ENCODE measurements at regions not wholly inside any gene's neighbourhood (a gene's known extent, or its start where the extent isn't known, plus 50 kb on each side); places are given as distances from the start of the nearest gene placed in this dataset.

- DNase-seq, result no peak
Observed at GRCh38 chr11:134582770-134583095, 170.7 kb upstream of the B3GAT1 start.

- DNase-seq, result no peak
Observed at GRCh38 chr11:134581966-134582769, 170.1 kb upstream of the B3GAT1 start.

DNA sequence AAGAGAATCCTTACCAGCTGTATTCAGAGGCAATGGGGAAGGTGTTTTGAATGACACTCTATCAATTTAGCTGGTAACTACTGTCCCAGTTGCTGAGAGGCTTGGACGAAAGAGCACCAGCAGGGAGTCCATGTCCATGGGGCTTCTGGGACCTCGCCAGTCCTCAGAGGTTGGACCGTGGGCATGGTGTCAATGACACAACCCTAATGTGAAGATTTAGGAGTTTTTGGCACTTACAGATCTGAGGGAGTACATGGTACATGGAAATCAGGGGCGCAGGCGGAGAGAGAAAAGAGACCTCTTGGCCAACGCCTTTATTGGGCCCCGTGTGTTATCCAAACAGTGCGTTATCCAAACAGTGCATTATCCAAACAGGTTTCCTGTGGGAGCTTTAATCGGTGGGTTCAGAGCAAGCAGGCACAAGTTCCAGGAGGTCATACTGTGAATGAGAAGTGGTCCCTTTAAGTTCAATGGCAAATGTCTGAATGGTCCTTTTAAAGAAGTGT, 169.1 kb upstream of the B3GAT1 start:
- DNase-seq, result no peak

- no peak for DNase-seq
Observed at GRCh38 chr11:134580610-134580975, 168.6 kb upstream of the B3GAT1 start.

DNA sequence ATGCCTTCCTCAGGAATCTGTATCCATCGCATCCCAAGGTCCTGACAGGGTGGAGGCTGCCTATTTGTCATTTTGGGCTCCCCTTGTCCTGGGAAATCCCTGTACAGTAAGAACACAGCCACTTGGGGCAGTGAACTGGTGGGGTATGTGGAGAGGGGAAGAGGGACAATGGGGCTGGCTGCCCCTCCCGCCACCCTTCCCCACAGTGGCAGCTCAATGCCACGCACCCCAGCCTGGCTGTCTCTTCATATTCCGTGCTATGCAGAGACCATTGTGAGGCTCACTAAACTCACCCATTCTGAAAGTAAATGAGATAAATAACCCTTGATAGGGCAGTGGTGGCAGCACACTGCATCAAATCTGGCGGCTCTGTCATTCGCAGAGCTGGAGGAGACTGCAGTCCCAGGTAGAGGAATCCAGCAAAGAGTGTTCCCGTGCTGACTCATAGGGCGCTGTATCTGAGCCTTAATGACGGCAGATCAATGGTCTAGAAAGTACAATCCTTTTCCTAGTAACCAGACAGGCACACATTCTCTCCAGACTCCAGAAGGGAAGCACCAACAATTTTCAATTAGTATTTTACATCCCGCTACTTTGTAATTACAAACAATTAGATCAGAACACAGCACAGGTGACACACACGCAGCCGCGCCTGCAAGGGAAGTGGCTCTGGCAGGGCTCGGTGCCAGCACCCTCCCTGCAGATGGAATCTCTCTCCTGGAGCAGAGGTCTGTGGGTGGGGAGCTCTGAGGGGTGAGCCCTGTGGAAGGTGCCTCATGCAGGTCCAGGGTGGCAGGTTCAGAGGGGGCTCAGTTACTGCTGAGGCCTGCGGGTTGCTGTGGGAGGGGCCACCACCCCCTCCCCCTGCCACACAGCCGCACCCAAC, 167.9 kb upstream of the B3GAT1 start:
- DNase-seq, result peak; percentile 3

DNA sequence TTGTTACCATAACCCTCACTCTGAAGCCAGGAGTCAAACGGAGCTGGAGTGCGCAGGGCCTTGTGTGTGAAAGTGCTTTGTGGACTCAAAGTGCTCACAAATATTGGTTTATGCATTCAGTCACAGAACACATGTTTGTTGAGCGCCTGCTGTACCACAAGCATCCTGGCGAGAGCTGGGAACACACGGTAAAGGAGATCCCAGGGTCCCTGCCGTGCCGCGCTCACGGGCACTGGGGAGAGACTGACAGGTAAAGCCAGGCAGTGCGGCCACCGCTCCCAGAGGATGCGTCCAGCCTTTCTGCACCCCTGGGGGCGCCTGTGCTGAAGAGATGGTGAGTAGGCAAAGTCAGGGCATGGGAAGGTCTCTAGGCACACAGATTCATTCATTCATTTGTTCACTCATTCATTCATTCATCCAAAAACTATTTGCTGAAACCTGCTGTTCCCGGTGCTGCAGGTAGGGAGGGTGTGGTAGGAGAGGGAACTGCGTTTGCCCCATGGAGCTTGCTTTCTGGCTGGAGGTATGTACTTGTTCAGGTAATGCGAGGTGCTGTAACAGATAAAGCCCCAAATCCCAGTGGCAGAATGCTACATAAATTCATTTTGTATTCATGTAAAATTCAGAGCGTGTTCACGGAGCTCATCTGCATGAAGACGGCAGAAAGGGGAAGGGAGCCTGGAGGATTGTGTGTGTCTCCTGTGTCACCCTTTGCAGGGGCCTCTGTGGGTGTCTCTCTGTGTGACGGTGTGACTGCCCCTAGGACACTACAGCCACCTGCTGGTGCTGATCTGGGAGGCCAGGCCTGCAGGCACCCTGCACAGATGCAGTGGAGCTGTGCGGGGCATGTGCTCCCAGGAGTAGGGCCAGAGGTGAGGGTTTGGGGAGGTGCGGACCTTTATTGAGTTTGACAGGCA, 167.0 kb upstream of the B3GAT1 start:
- DNase-seq, result peak; percentile 1

DNA sequence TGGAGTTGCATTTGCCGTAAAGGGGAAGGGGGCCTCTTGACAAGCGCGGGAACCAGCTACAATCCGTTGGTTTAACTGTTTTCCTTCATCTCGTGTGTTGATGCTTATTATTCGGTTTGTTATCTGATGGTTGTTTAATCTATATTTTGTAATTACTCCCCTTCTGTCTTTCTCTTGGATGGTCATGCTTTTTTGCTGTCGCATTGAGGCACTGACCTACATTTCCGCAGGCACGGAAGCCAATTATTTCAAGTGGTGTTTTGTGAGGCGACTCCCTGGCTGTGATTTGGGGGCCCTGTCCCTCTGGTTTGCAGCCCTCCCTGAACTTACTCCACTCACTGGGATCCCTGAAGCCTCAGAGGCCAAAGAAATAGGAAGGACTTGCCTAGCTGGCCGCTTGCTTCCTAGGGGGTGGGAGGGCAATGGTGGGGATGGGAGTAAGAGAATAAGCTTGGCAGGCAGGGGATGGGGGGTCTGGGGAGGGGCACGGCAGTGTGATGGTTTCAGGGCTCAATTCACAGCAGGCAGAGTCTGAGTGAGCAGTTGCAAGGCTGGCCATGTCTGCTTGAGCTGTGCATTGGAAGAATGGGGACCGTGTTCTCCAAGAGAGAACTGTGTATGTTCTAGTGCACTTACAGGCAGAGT, 165.8 kb upstream of the B3GAT1 start:
- DNase-seq, result no peak

GRCh38 chr11:134576721-134577171, 164.7 kb upstream of the B3GAT1 start:
- DNase-seq, result no peak

DNA sequence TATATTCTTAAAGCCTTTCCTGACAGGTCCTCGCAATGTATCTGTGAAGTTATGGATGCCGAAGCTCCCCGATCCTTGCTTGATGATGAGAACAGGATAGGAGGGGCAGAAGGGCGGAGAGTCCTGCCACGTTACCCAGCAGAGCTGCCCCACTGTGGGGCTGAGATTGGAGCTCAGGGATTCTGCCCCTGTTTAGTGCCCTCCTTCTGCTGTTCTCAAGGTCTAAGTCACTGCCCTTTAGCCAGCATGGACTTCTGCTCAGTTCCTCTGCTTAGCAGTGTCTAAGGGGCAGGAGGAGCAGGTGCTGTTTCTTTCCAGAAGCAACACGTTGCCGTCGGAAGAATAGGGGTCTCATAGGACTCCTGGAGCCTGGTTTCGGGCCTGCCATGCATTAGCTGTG, 164.2 kb upstream of the B3GAT1 start:
- DNase-seq, result no peak

DNA sequence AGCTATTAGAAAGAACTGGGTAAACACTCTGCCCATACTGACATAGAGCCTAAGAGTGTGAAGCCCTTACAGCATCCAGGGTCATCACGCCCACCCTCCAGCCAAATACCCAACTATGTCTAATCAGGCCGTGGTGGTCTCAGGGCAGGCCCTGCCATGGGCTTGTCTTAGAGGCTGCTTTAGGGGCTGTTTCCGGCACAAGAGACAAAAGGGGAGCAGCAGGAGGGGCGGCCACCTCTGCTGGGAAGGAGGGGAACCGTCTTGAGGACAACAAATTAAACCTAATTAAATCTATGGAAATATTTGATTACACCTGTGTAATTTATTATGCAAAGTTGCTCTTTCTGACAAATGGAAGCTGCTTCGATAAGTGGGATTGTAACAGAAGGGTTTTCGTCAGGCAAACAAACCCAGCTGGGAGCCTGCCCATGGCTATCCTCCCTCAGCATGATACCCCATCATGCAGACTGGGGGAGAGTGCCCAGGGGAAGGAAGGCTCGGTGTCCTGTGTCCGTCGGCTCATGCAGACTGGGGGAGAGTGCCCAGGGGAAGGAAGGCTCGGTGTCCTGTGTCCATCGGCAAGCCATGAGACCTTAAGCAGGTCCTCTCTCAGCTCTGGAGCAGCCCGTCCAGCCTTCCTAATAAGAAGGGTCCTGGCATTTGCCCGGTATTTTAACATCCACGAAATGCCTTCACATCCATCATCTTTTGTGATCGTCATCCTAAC, 163.6 kb upstream of the B3GAT1 start:
- no peak for DNase-seq

DNA sequence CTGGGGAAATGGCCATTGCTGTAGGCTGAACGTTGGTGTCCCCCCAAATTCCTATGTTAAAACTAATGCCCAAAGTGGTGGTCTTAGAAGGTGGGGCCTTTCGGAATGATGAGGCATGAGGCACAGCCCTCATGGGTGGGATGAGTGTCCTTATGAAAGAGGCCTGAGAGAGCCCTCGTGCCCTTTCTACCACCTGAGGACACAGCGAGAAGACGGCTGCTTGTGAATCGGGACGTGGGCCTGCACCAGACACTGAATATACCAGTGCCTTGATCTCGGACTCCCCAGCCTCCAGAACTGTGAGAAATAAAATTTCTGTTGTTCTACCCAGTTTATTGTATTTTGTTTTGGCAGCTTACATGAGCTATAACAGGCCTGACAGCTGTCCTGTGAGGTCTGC, 162.9 kb upstream of the B3GAT1 start:
- DNase-seq, result no peak

GRCh38 chr11:134574425-134574824, 162.4 kb upstream of the B3GAT1 start:
- no peak for DNase-seq

- DNase-seq, result no peak
Observed at GRCh38 chr11:134573857-134574256, 161.8 kb upstream of the B3GAT1 start.

- DNase-seq, result no peak
Observed at GRCh38 chr11:134572741-134573675, 161.0 kb upstream of the B3GAT1 start.

DNA sequence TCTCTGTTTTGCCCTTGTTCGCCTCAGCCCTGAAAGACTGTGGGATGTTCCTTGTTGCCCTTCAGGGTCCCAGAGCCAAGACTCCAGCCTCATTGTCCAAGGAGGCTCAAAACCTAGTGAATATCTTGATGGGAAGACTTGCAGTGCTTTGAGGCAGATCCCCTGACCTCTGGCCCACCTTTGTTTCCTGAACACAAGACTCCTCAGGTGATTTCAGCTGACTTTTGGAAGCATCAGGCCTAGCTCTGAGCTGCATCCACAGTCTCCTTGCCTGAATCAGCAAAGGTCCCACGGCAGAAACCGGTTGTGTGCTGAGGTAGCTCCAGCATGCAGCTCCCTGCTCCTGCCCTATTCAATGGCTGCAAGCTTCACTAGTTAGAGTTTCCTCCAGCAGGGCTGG, 159.3 kb upstream of the B3GAT1 start:
- DNase-seq, result no peak

- DNase-seq, result no peak
Observed at GRCh38 chr11:134569195-134569594, 157.2 kb upstream of the B3GAT1 start.

GRCh38 chr11:134566311-134566710, 154.3 kb upstream of the B3GAT1 start:
- DNase-seq, result no peak

DNA sequence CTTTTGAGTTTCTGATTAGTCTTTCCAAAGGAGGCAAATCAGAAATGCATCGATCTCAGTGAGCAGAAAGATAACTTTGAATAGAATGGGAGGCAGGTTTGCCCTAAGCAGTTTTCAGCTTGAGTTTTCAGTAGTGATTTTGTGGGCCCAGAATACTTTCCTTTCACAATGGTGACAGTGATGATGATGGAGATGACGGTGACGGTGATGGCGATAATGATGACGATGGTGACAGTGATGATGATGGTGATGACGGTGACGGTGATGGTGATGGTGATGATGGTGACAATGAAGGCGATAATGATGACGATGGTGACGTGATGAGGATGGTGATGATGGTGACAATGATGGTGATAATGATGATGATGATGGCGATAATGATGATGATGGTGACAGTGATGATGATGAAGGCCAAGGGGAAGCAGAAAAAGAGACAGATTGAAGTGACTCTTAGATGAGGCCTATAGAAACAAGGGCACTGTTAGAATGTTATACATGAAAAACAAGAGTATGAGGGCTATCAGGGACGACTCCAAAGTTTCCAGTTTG, 153.4 kb upstream of the B3GAT1 start:
- DNase-seq, result no peak

- no peak for DNase-seq
Observed at GRCh38 chr11:134564472-134565200, 152.6 kb upstream of the B3GAT1 start.
